HUES48 (cell line): ENCODE measurements at regions not wholly inside any gene's neighbourhood (a gene's known extent, or its start where the extent isn't known, plus 50 kb on each side); places are given as distances from the start of the nearest gene placed in this dataset.

Experiments used
- H3K27ac ChIP-seq: one replicate; pipeline ENCODE4 v1.7.0; 2013; ENCODE audit warnings: low read depth, low read length, inconsistent platforms
- H3K27me3 ChIP-seq: 2 replicates; pipeline ENCODE4 v1.6.1; 2013; ENCODE audit warnings: mild to moderate bottlenecking, low read length; ENCODE audit not compliant: control insufficient read depth, insufficient read depth
- H3K36me3 ChIP-seq: 2 replicates; pipeline ENCODE4 v1.6.1; 2013; ENCODE audit warnings: low read length; ENCODE audit not compliant: control insufficient read depth, insufficient read depth
- H3K4me1 ChIP-seq: 2 replicates; pipeline ENCODE4 v1.6.1; 2013; ENCODE audit warnings: mild to moderate bottlenecking, low read length; ENCODE audit not compliant: control insufficient read depth, insufficient read depth
- H3K4me3 ChIP-seq: 2 replicates; pipeline ENCODE4 v1.5.1; 2013; ENCODE audit warnings: mild to moderate bottlenecking, low read depth, low read length
- H3K9ac ChIP-seq: 2 replicates; pipeline ENCODE4 v1.6.1; 2013; ENCODE audit warnings: mild to moderate bottlenecking, low read depth, low read length, moderate library complexity
- H3K9me3 ChIP-seq: 2 replicates; pipeline ENCODE4 v1.6.1; 2013; ENCODE audit warnings: low read length; ENCODE audit not compliant: control insufficient read depth, insufficient read depth

GRCh38 chr6:6897140-6897539, 210.6 kb upstream of the RREB1 start:
- no peaks in the 10 kb centered on the region for H3K9me3 ChIP-seq
- no peak overlapping the region for H3K27ac ChIP-seq
- H3K9ac ChIP-seq: no peak overlapping the region
- H3K27me3 ChIP-seq: no peaks in the 10 kb centered on the region
- no peaks in the 10 kb centered on the region for H3K36me3 ChIP-seq
- peaks cover 6% of the 10 kb centered on the region for H3K4me1 ChIP-seq
- H3K4me3 ChIP-seq: no peak overlapping the region

GRCh38 chr6:6900569-6901204, 207.1 kb upstream of the RREB1 start:
- peaks cover 6% of the 10 kb centered on the region for H3K4me1 ChIP-seq
- H3K36me3 ChIP-seq: no peaks in the 10 kb centered on the region
- H3K9ac ChIP-seq: no peak overlapping the region
- H3K27ac ChIP-seq: no peak overlapping the region
- no peaks in the 10 kb centered on the region for H3K27me3 ChIP-seq
- H3K9me3 ChIP-seq: no peaks in the 10 kb centered on the region
- H3K4me3 ChIP-seq: no peak overlapping the region

- H3K9me3 ChIP-seq: no peaks in the 10 kb centered on the region
- peaks cover 6% of the 10 kb centered on the region for H3K4me1 ChIP-seq
- H3K27ac ChIP-seq: no peak overlapping the region
- H3K36me3 ChIP-seq: no peaks in the 10 kb centered on the region
- no peak overlapping the region for H3K9ac ChIP-seq
- no peak overlapping the region for H3K4me3 ChIP-seq
- no peaks in the 10 kb centered on the region for H3K27me3 ChIP-seq
These were observed 206.5 kb upstream of the RREB1 start for GRCh38 chr6:6901205-6901719.

- H3K36me3 ChIP-seq: no peaks in the 10 kb centered on the region
- H3K4me3 ChIP-seq: no peak overlapping the region
- H3K9ac ChIP-seq: no peak overlapping the region
- H3K9me3 ChIP-seq: no peaks in the 10 kb centered on the region
- H3K27me3 ChIP-seq: no peaks in the 10 kb centered on the region
- H3K27ac ChIP-seq: no peak overlapping the region
- peaks cover 6% of the 10 kb centered on the region for H3K4me1 ChIP-seq
These were observed 205.8 kb upstream of the RREB1 start for GRCh38 chr6:6901945-6902344.

- H3K9me3 ChIP-seq: no peaks in the 10 kb centered on the region
- H3K27ac ChIP-seq: no peak overlapping the region
- no peak overlapping the region for H3K9ac ChIP-seq
These were observed 201.7 kb upstream of the RREB1 start for GRCh38 chr6:6905961-6906518.

GRCh38 chr6:6906570-6907213, 201.1 kb upstream of the RREB1 start:
- Histone ChIP-seq H3K36me3 (no peaks in the 10 kb centered on the region), H3K9ac (no peak overlapping the region), H3K27me3 (no peaks in the 10 kb centered on the region), H3K4me3 (no peak overlapping the region), H3K27ac (no peak overlapping the region), H3K9me3 (no peaks in the 10 kb centered on the region), H3K4me1 (no peaks in the 10 kb centered on the region)

More at GRCh38 chr6:6905961-6906518, 201.7 kb upstream of the RREB1 start:
- Histone ChIP-seq H3K36me3 (no peaks in the 10 kb centered on the region), H3K27me3 (no peaks in the 10 kb centered on the region), H3K4me3 (no peak overlapping the region), H3K4me1 (peaks cover 4% of the 10 kb centered on the region)

- H3K27me3 ChIP-seq: no peaks in the 10 kb centered on the region
- H3K4me1 ChIP-seq: no peaks in the 10 kb centered on the region
- no peaks in the 10 kb centered on the region for H3K36me3 ChIP-seq
- H3K9ac ChIP-seq: no peak overlapping the region
- H3K9me3 ChIP-seq: no peaks in the 10 kb centered on the region
- no peak overlapping the region for H3K4me3 ChIP-seq
- H3K27ac ChIP-seq: no peak overlapping the region
These were observed 200.5 kb upstream of the RREB1 start for GRCh38 chr6:6907286-6907685.

- no peak overlapping the region for H3K27ac ChIP-seq
These were observed 199.6 kb upstream of the RREB1 start for GRCh38 chr6:6908121-6908520.

GRCh38 chr6:6909111-6909510, 198.7 kb upstream of the RREB1 start:
- Histone ChIP-seq H3K9me3 (no peaks in the 10 kb centered on the region), H3K9ac (no peak overlapping the region), H3K4me3 (no peak overlapping the region), H3K27me3 (no peaks in the 10 kb centered on the region), H3K36me3 (no peaks in the 10 kb centered on the region), H3K4me1 (no peaks in the 10 kb centered on the region), H3K27ac (no peak overlapping the region)

More at GRCh38 chr6:6908121-6908520, 199.6 kb upstream of the RREB1 start:
- Histone ChIP-seq H3K36me3 (no peaks in the 10 kb centered on the region), H3K27me3 (no peaks in the 10 kb centered on the region), H3K9me3 (no peaks in the 10 kb centered on the region), H3K4me3 (no peak overlapping the region), H3K4me1 (no peaks in the 10 kb centered on the region), H3K9ac (no peak overlapping the region)

- H3K9ac ChIP-seq: no peak overlapping the region
- no peak overlapping the region for H3K4me3 ChIP-seq
- H3K36me3 ChIP-seq: no peaks in the 10 kb centered on the region
- no peak overlapping the region for H3K27ac ChIP-seq
- no peaks in the 10 kb centered on the region for H3K4me1 ChIP-seq
- no peaks in the 10 kb centered on the region for H3K27me3 ChIP-seq
- no peaks in the 10 kb centered on the region for H3K9me3 ChIP-seq
These were observed 196.9 kb upstream of the RREB1 start for GRCh38 chr6:6910734-6911295.

GRCh38 chr6:6911391-6911790, 196.4 kb upstream of the RREB1 start:
- Histone ChIP-seq H3K9me3 (no peaks in the 10 kb centered on the region), H3K27ac (no peak overlapping the region), H3K27me3 (no peaks in the 10 kb centered on the region), H3K9ac (no peak overlapping the region), H3K4me3 (no peak overlapping the region), H3K36me3 (no peaks in the 10 kb centered on the region), H3K4me1 (no peaks in the 10 kb centered on the region)
